Mucosa of descending colon (tissue), 3 donors: ENCODE measurements at regions not wholly inside any gene's neighbourhood (a gene's known extent, or its start where the extent isn't known, plus 50 kb on each side); places are given as distances from the start of the nearest gene placed in this dataset.
A peak's percentile ranks its signal among the peaks of the same experiment; 100 is the strongest.

Experiments
- ATAC-seq: fragments of 200-7000 bp; cut with Tn5 transposase; one replicate; pipeline ENCODE4 v1.9.1; 2020; ENCODE audit warnings: mild to moderate bottlenecking, moderate library complexity
- DNase-seq, 3 donors: peaks; one replicate each; pipeline ENCODE4 v3.0.0-alpha.2; 2020
- H3K36me3 ChIP-seq: fragments of 200-600 bp; one replicate; pipeline ENCODE4 v1.8.0; 2021; ENCODE audit warnings: low read depth, mild to moderate bottlenecking
- H3K4me1 ChIP-seq: fragments of 200-600 bp; one replicate; pipeline ENCODE4 v1.8.0; 2021; ENCODE audit warnings: low read depth, mild to moderate bottlenecking
- H3K4me3 ChIP-seq: fragments of 200-600 bp; one replicate; pipeline ENCODE4 v1.8.0; 2021; ENCODE audit warnings: mild to moderate bottlenecking
- H3K9me3 ChIP-seq: fragments of 200-600 bp; one replicate; pipeline ENCODE4 v1.8.0; 2021; ENCODE audit warnings: mild to moderate bottlenecking
- CTCF ChIP-seq: fragments of 200-600 bp; IDR thresholded peaks from one replicate; pipeline ENCODE4 v1.8.0; 2022; ENCODE audit warnings: antibody characterized with exemption, mild to moderate bottlenecking
- intact Hi-C, 2 donors: fragments of 100-400 bp; cut with DNase I in 1 of 2; cut with micrococcal nuclease in 1 of 2; formaldehyde crosslinking; loops; one replicate each; pipeline versions ENCODE4 v1.11.0 to v1.11.1; 2022; cut with DNase I, micrococcal nuclease
- donor health status: DM: no; HTN: no; CAD: no; lungs with moderate emphysema.
- donor health status: DM: no; HTN: no; CAD: no.
- donor health status: DM: no; HTN: yes; CAD: no.

- no peak for TF ChIP-seq CTCF
- DNase-seq = no peak
- Histone ChIP-seq H3K9me3 (no peaks in the 10 kb centered on the region), H3K4me1 (peaks cover 22% of the 10 kb centered on the region), H3K36me3 (no peaks in the 10 kb centered on the region), H3K4me3 (no peak overlapping the region)
- ATAC-seq = no peak
- intact Hi-C loops = no loop called here
Measured at GRCh38 chr7:27344471-27344870, 101.9 kb downstream of the EVX1 start.

DNA sequence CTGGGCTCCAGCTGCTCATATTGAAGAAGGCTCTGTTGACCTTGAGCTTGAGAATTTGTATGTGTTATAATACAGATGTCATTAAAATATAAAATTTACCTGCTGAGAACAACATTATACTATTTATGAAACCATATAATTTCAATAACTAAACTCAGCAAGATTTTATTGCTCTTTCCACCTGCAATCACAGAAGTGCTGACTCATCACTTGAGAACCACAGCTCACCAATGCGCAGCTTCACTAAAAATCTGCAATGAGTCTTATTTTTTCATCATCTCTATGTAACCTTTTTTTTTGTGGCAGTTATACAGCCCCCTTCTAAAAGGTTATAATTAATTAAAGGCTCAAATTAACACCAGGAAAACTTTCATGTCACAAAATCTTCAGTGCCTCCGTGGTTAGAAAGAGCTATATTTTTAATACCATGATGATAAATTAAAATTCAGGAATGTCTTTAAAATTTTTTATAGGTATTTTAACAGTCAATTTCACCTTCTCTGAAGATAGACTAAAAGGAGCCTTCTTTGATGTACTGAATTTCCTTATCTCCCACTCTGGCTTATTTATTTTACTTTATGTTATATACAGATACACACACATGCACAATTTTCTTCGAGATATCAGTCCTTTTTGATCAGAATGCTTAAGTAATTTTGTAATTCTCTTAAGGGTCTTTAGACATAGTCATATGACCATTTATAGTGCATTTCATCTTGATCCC is 102.7 kb downstream of the EVX1 start:
- intact Hi-C loops = no loop called here

DNA sequence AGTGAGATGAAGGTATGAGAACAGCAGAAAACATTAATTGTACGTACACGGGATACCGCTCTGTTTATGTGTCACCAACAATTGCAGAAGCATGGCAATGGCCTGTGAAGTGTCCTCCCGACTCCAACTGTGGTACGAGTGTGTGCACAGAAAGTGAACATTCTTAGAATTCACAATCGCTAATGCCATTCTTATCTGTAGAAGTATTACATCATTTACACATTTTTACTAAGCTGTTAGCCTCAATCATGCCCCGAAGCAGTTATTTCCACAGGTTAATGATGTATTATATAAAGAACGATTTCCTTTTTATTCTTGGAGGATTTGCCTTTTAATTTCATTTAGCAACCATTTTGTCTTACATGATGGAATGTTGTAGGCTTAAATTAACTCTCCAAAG is 103.4 kb downstream of the EVX1 start:
- peaks cover 22% of the 10 kb centered on the region for H3K4me1 ChIP-seq
- no peak for TF ChIP-seq CTCF
- H3K4me3 ChIP-seq = no peak overlapping the region
- DNase-seq = no peak
- intact Hi-C loops = no loop called here
- H3K36me3 ChIP-seq = no peaks in the 10 kb centered on the region
- ATAC-seq = no peak
- no peaks in the 10 kb centered on the region for H3K9me3 ChIP-seq

More for the DNA sequence above, 102.7 kb downstream of the EVX1 start:
- H3K9me3 ChIP-seq = no peaks in the 10 kb centered on the region
- ATAC-seq = peak; percentile 58
- DNase-seq = peak in 1 of 3 donors; percentile 18
- no peak overlapping the region for H3K4me3 ChIP-seq
- peaks cover 22% of the 10 kb centered on the region for H3K4me1 ChIP-seq
- TF ChIP-seq CTCF = no peak
- no peaks in the 10 kb centered on the region for H3K36me3 ChIP-seq

DNA sequence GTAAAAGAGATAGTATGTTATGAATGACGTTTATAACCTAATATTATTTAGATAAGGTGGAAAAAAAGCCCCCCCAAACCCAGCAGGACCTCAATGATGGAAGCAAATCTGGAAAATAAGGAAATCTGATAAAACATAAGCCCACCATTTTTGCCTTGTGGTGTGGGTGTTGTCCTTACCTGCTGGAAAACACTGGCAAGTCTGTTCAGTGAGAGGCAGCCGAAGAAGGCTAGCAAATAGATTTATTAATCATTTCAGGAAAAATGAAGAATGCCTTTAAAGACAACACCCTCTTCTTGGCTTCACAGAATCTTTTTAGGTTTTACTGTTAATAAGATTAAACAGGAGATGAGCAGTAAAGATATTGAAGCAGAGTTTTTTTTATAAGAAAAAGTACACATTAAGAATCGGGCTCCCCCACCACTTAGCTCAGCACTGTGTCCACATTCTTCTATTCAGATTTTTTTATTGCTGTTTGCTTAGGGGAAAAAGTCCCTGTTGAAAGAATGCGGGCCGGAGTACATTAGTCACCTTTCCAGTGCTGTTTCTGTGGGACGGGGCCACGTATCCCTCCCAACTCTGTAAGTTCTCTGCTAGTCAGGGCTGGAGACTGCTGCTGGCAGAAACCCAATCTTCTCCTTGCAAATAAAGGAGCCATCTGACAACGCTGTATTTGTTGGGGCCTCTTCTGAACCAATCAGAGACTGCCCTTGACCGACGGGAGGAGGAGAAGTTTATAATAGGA is 104.1 kb downstream of the EVX1 start:
- Histone ChIP-seq H3K4me3 (no peak overlapping the region), H3K36me3 (no peaks in the 10 kb centered on the region), H3K4me1 (peaks cover 22% of the 10 kb centered on the region), H3K9me3 (no peaks in the 10 kb centered on the region)
- TF ChIP-seq CTCF = no peak
- DNase-seq (peak; percentile 44 to 65 (median 52)), ATAC-seq (peak; percentile 89)
- intact Hi-C loops = no loop called here

DNA sequence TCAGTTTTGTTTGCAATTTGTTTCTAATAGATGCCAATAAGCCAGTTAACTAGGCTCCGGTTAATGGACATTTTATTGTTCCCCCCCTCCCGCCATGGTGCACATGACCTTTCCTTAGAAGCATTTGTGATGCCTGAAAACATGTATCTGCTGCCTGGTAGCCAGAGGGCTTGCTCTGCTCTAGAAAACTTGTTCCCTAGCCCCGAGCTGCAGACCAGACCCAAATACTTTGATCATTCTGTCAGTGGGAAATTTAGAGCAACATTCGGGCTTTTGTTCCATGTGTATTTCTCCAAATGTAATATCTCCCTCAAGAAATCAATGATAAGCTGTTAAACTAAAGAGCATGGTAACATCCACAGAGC is 104.7 kb downstream of the EVX1 start:
- H3K9me3 ChIP-seq = no peaks in the 10 kb centered on the region
- intact Hi-C loops = no loop called here
- no peak for TF ChIP-seq CTCF
- no peaks in the 10 kb centered on the region for H3K36me3 ChIP-seq
- DNase-seq = no peak
- peaks cover 22% of the 10 kb centered on the region for H3K4me1 ChIP-seq
- peak; percentile 5 for ATAC-seq
- H3K4me3 ChIP-seq = no peak overlapping the region
